ENCODE measurements at regions not wholly inside any gene's neighbourhood (a gene's known extent, or its start where the extent isn't known, plus 50 kb on each side); places are given as distances from the start of the nearest gene placed in this dataset.

GRCh38 chr13:26896986-26897668 is 136.5 kb upstream of the GPR12 start:
- TF ChIP-seq, protein P1, sequence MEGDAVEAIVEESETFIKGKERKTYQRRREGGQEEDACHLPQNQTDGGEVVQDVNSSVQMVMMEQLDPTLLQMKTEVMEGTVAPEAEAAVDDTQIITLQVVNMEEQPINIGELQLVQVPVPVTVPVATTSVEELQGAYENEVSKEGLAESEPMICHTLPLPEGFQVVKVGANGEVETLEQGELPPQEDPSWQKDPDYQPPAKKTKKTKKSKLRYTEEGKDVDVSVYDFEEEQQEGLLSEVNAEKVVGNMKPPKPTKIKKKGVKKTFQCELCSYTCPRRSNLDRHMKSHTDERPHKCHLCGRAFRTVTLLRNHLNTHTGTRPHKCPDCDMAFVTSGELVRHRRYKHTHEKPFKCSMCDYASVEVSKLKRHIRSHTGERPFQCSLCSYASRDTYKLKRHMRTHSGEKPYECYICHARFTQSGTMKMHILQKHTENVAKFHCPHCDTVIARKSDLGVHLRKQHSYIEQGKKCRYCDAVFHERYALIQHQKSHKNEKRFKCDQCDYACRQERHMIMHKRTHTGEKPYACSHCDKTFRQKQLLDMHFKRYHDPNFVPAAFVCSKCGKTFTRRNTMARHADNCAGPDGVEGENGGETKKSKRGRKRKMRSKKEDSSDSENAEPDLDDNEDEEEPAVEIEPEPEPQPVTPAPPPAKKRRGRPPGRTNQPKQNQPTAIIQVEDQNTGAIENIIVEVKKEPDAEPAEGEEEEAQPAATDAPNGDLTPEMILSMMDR (IDR thresholded peaks at IDR 0.05): no peak
- no peak for TF ChIP-seq ZFX (IDR thresholded peaks at IDR 0.05; ENCODE audit: borderline replicate concordance)

Data from 22Rv1 (cell line).